HepG2 (cell line): ENCODE measurements at regions not wholly inside any gene's neighbourhood (a gene's known extent, or its start where the extent isn't known, plus 50 kb on each side); places are given as distances from the start of the nearest gene placed in this dataset.

ENCODE experiments used
- CBFB ChIP-seq: sonication (generic); formaldehyde crosslinking; IDR thresholded peaks from 2 replicates; pipeline ENCODE4 v1.4.0; 2020; ENCODE audit warnings: missing genetic modification reagents
- FOXC1 ChIP-seq: sonication (generic); formaldehyde crosslinking; IDR thresholded peaks from 2 replicates; pipeline ENCODE4 v1.8.0; 2022; ENCODE audit warnings: mild to moderate bottlenecking, missing genetic modification reagents, borderline replicate concordance
- FOXK1 ChIP-seq: sonication (generic); formaldehyde crosslinking; IDR thresholded peaks from 2 replicates; pipeline ENCODE4 v1.4.0; 2020; ENCODE audit warnings: low read depth, missing genetic modification reagents, borderline replicate concordance
- IRF2 ChIP-seq: IDR thresholded peaks from 2 replicates; pipeline ENCODE4 v1.6.1; 2018; ENCODE audit warnings: missing genetic modification reagents, missing compliant biosample characterization
- KDM4B ChIP-seq: sonication (generic); formaldehyde crosslinking; IDR thresholded peaks from 2 replicates; pipeline ENCODE4 v1.4.0; 2020; ENCODE audit warnings: missing genetic modification reagents
- TAF1 ChIP-seq: sonication (generic); formaldehyde crosslinking; IDR thresholded peaks from 2 replicates; pipeline ENCODE4 v1.4.0; 2020; ENCODE audit warnings: missing genetic modification reagents
- TCF7 ChIP-seq: sonication (generic); IDR thresholded peaks from 2 replicates; pipeline ENCODE4 v1.6.1; 2016; ENCODE audit warnings: antibody characterized with exemption, low read depth
- TF ChIP-seq, protein P1 (sequence below): sonication (generic); formaldehyde crosslinking; IDR thresholded peaks from 2 replicates; pipeline ENCODE4 v1.5.0; 2020; ENCODE audit warnings: mild to moderate bottlenecking, missing genetic modification reagents
- TF ChIP-seq, protein P2 (sequence below): IDR thresholded peaks from 2 replicates; pipeline ENCODE4 v1.6.1; 2016; ENCODE audit warnings: missing biosample characterization, missing genetic modification reagents, low read depth

DNA sequence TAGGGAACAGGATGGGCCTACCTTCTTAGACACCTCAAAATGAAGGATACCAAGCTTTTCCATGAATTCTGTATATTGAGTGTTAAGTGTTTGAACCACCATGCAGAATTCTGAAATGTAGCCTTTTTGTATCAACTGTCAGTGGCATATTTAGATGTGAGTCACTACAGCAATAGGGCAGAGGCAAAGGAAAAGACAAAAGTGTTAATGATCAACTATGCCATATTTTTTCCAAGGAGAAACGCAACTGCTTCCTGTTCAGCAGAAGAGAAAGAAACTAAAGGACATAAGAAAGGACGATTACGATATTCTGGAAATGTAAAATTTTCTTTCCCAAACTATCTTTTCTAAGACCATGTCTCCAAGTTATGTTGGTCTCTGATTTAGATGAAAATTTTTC, 104.6 kb upstream of the RSPO3 start:
- TF ChIP-seq TAF1 (no peak), KDM4B (CRISPR knock-in tag) (no peak), FOXC1 (CRISPR knock-in tag) (no peak), TCF7 (no peak), CBFB (CRISPR knock-in tag) (no peak), FOXK1 (no peak), IRF2 (CRISPR knock-in tag) (no peak)
- TF ChIP-seq, protein P1, sequence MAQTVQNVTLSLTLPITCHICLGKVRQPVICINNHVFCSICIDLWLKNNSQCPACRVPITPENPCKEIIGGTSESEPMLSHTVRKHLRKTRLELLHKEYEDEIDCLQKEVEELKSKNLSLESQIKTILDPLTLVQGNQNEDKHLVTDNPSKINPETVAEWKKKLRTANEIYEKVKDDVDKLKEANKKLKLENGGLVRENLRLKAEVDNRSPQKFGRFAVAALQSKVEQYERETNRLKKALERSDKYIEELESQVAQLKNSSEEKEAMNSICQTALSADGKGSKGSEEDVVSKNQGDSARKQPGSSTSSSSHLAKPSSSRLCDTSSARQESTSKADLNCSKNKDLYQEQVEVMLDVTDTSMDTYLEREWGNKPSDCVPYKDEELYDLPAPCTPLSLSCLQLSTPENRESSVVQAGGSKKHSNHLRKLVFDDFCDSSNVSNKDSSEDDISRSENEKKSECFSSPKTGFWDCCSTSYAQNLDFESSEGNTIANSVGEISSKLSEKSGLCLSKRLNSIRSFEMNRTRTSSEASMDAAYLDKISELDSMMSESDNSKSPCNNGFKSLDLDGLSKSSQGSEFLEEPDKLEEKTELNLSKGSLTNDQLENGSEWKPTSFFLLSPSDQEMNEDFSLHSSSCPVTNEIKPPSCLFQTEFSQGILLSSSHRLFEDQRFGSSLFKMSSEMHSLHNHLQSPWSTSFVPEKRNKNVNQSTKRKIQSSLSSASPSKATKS (CRISPR knock-in tag), result no peak
- TF ChIP-seq, protein P2, sequence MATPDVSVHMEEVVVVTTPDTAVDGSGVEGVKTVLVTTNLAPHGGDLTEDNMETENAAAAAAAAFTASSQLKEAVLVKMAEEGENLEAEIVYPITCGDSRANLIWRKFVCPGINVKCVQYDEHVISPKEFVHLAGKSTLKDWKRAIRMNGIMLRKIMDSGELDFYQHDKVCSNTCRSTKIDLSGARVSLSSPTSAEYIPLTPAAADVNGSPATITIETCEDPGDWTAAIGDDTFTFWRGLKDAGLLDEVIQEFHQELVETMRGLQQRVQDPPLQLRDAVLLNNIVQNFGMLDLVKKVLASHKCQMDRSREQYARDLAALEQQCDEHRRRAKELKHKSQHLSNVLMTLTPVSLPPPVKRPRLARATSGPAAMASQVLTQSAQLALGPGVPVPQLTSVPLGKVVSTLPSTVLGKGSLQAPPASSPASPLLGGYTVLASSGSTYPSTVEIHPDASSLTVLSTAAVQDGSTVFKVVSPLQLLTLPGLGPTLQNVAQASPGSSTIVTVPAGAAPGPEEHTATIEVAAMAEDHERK (CRISPR knock-in tag), result no peak
